ENCODE measurements at regions not wholly inside any gene's neighbourhood (a gene's known extent, or its start where the extent isn't known, plus 50 kb on each side); places are given as distances from the start of the nearest gene placed in this dataset.

DNA sequence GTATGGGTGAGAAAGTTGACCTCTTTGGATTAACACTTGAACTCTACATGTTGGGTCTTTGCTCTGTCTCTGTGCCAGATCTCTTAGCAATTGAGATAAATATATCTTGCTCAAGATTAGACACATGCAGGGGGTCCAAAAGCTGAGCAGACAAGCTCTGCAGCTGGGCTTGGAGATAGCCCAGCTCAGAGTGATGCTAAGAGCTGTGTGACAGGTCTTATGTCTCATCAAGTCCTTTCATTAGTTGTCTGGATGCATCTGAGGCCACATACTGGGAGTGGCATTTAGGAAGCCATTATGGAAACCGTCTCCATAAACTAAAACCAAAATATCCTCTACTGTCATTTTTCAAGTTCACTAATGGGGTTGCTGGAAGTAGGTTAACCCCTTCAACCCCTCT is 289.4 kb upstream of the DUSP10 start:
- TF ChIP-seq, protein P1, sequence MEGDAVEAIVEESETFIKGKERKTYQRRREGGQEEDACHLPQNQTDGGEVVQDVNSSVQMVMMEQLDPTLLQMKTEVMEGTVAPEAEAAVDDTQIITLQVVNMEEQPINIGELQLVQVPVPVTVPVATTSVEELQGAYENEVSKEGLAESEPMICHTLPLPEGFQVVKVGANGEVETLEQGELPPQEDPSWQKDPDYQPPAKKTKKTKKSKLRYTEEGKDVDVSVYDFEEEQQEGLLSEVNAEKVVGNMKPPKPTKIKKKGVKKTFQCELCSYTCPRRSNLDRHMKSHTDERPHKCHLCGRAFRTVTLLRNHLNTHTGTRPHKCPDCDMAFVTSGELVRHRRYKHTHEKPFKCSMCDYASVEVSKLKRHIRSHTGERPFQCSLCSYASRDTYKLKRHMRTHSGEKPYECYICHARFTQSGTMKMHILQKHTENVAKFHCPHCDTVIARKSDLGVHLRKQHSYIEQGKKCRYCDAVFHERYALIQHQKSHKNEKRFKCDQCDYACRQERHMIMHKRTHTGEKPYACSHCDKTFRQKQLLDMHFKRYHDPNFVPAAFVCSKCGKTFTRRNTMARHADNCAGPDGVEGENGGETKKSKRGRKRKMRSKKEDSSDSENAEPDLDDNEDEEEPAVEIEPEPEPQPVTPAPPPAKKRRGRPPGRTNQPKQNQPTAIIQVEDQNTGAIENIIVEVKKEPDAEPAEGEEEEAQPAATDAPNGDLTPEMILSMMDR (IDR thresholded peaks at IDR 0.05) = no peak
- Histone ChIP-seq H3K4me3 (no peak overlapping the region), H3K27ac (no peak overlapping the region), H3K27me3 (no peaks in the 10 kb centered on the region), H3K4me1 (no peaks in the 10 kb centered on the region), H3K9me3 (no peaks in the 10 kb centered on the region), H3K36me3 (no peaks in the 10 kb centered on the region)
- no peak for DNase-seq
- 50 to 60% methylated on average over 1 of the region's 1 CpG for WGBS, 2 donors (ENCODE audit: low coverage in 1 of 2)
- intact Hi-C loops (cut with DNase I; ENCODE audit: low total_unique reads) = no loop called here
- in situ Hi-C loops (cut with MboI; ENCODE audit: low pct_ligation_motif_present in 1 of 4, low pct_unique_long_range_greater_than_20kb in 1 of 4, low sequenced_read_pairs in 3 of 4) = no loop called here

GRCh38 chr1:222028676-222029075 is 286.8 kb upstream of the DUSP10 start:
- in situ Hi-C loops (cut with MboI; ENCODE audit: low pct_ligation_motif_present in 1 of 4, low pct_unique_long_range_greater_than_20kb in 1 of 4, low sequenced_read_pairs in 3 of 4) (no loop called here), intact Hi-C loops (cut with DNase I; ENCODE audit: low total_unique reads) (no loop called here)
- H3K4me1 ChIP-seq = no peaks in the 10 kb centered on the region
- TF ChIP-seq, protein P1 (IDR thresholded peaks at IDR 0.05) = no peak
- TF ChIP-seq EP300 (IDR thresholded peaks at IDR 0.05; ENCODE audit: low read depth) = no peak
- TF ChIP-seq POLR2A (IDR thresholded peaks at IDR 0.05) = no peak
- no peak for TF ChIP-seq POLR2AphosphoS5 (IDR thresholded peaks at IDR 0.05)
- DNase-seq = no peak
- H3K27ac ChIP-seq = no peak overlapping the region
- WGBS, 2 donors (ENCODE audit: low coverage in 1 of 2) = 68 to 92% methylated on average over 2 of the region's 2 CpGs
- H3K9me3 ChIP-seq = no peaks in the 10 kb centered on the region
- no peaks in the 10 kb centered on the region for H3K27me3 ChIP-seq
- no peak overlapping the region for H3K4me3 ChIP-seq
- no peaks in the 10 kb centered on the region for H3K36me3 ChIP-seq

DNA sequence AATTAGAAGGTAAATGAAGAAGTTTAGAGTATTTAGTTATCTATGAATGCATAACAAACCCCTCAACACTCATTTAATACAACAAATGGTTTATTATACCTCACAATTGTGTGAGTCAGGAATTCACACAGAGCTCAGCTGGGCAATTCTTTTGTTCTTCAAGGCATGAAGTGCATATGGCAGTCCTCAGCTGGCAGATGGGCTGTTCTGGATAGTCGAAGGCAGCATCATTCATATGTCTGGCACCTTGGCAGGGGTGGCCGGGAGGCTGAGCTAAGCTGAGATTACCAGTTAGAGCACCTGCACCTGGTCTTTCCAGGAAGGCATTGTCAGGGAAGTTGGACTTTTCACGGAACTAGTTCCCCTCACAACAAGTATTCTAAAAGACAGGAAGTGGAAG is 286.2 kb upstream of the DUSP10 start:
- Histone ChIP-seq H3K4me1 (no peaks in the 10 kb centered on the region), H3K27me3 (no peaks in the 10 kb centered on the region), H3K27ac (no peak overlapping the region), H3K4me3 (no peak overlapping the region), H3K36me3 (no peaks in the 10 kb centered on the region), H3K9me3 (no peaks in the 10 kb centered on the region)
- in situ Hi-C loops (cut with MboI; ENCODE audit: low pct_ligation_motif_present in 1 of 4, low pct_unique_long_range_greater_than_20kb in 1 of 4, low sequenced_read_pairs in 3 of 4) (no loop called here), intact Hi-C loops (cut with DNase I; ENCODE audit: low total_unique reads) (no loop called here)
- no peak for DNase-seq
- TF ChIP-seq POLR2A (IDR thresholded peaks at IDR 0.05) (no peak), EP300 (IDR thresholded peaks at IDR 0.05; ENCODE audit: low read depth) (no peak), POLR2AphosphoS5 (IDR thresholded peaks at IDR 0.05) (no peak)
- TF ChIP-seq, protein P1 (IDR thresholded peaks at IDR 0.05) = no peak
- WGBS, 2 donors (ENCODE audit: low coverage in 1 of 2) = 75% methylated on average over 3 of the region's 3 CpGs; no CpG with 5 or more reads in 1 of the 2 donors

GRCh38 chr1:222026280-222026679 is 284.4 kb upstream of the DUSP10 start:
- in situ Hi-C loops (cut with MboI; ENCODE audit: low pct_ligation_motif_present in 1 of 4, low pct_unique_long_range_greater_than_20kb in 1 of 4, low sequenced_read_pairs in 3 of 4) = no loop called here

More at GRCh38 chr1:222026280-222026679, 284.4 kb upstream of the DUSP10 start:
- DNase-seq = no peak
- intact Hi-C loops (cut with DNase I; ENCODE audit: low total_unique reads) = no loop called here
- Histone ChIP-seq H3K4me1 (no peaks in the 10 kb centered on the region), H3K27ac (no peak overlapping the region), H3K36me3 (no peaks in the 10 kb centered on the region), H3K9me3 (no peaks in the 10 kb centered on the region), H3K27me3 (no peaks in the 10 kb centered on the region), H3K4me3 (no peak overlapping the region)
- 85 to 86% methylated on average over 7 of the region's 7 CpGs for WGBS, 2 donors (ENCODE audit: low coverage in 1 of 2)
- TF ChIP-seq EP300 (IDR thresholded peaks at IDR 0.05; ENCODE audit: low read depth) = no peak
- TF ChIP-seq POLR2A (IDR thresholded peaks at IDR 0.05) = no peak
- TF ChIP-seq, protein P1 (IDR thresholded peaks at IDR 0.05) = no peak
- TF ChIP-seq POLR2AphosphoS5 (IDR thresholded peaks at IDR 0.05) = no peak
